ENCODE measurements at regions not wholly inside any gene's neighbourhood (a gene's known extent, or its start where the extent isn't known, plus 50 kb on each side); places are given as distances from the start of the nearest gene placed in this dataset.

GRCh38 chr14:76688383-76688671, 72.9 kb upstream of the VASH1 start:
- TF ChIP-seq CTCF (conservative IDR thresholded peaks at IDR 0.05; ENCODE audit: low read length) (no peak), EZH2phosphoT487 (IDR thresholded peaks at IDR 0.05; ENCODE audit: borderline replicate concordance, low read depth, low read length) (no peak)

All from OCI-LY7 (cell line).